Esophagus muscularis mucosa (tissue), 4 donors: ENCODE measurements at regions not wholly inside any gene's neighbourhood (a gene's known extent, or its start where the extent isn't known, plus 50 kb on each side); places are given as distances from the start of the nearest gene placed in this dataset.

Source experiments
- DNase-seq: peaks from one replicate; pipeline ENCODE4 v3.0.0-alpha.2; 2017; ENCODE audit errors: extremely low spot score
- H3K27ac ChIP-seq, 4 donors: fragments of 200-600 bp; sonication (generic); replicated peaks in 1 of 4; 1 replicate in 3 of 4; 2 replicates in 1 of 4; pipeline ENCODE4 v1.5.1; 2016 to 2019; ENCODE audit warnings: mild to moderate bottlenecking in 1 of 4
- H3K27me3 ChIP-seq, 4 donors: fragments of 200-600 bp; sonication (generic); one replicate each; pipeline versions ENCODE4 v1.5.1 to v1.6.0; 2016 to 2019
- H3K36me3 ChIP-seq, 4 donors: fragments of 200-600 bp; sonication (generic); one replicate each; pipeline ENCODE4 v1.5.1; 2016 to 2019
- H3K4me1 ChIP-seq, 4 donors: fragments of 200-600 bp; sonication (generic); one replicate each; pipeline ENCODE4 v1.5.1; 2016 to 2019
- H3K4me3 ChIP-seq, 4 donors: fragments of 200-600 bp; sonication (generic); 1 replicate in 2 of 4; 2 replicates in 2 of 4; pipeline ENCODE4 v1.5.1; 2016 to 2019; ENCODE audit warnings: mild to moderate bottlenecking in 4 of 4, moderate library complexity in 1 of 4
- H3K9me3 ChIP-seq, 4 donors: fragments of 200-600 bp; sonication (generic); 1 replicate in 3 of 4; 2 replicates in 1 of 4; pipeline ENCODE4 v1.5.1; 2016 to 2019
- EP300 ChIP-seq: sonication (generic); formaldehyde crosslinking; IDR thresholded peaks from one replicate; pipeline ENCODE4 v1.6.1; 2017; ENCODE audit warnings: antibody characterized with exemption
- POLR2A ChIP-seq: fragments of 450-650 bp; IDR thresholded peaks from one replicate; pipeline ENCODE4 v1.6.1; 2017; ENCODE audit warnings: antibody characterized with exemption, moderate library complexity, mild to moderate bottlenecking, low read depth
- POLR2AphosphoS5 ChIP-seq, 2 donors: sonication (generic); formaldehyde crosslinking; IDR thresholded peaks; one replicate each; pipeline ENCODE4 v1.6.1; 2017; ENCODE audit warnings: antibody characterized with exemption in 2 of 2
- WGBS: methylation state at CpG from one replicate; pipeline ENCODE4 v1.1.5; 2018; 5-methylcytosine and 5-hydroxymethylcytosine counted together
- intact Hi-C: fragments of 100-400 bp; cut with DNase I; formaldehyde crosslinking; loops from one replicate; pipeline ENCODE4 v1.15.1; 2023
- TF ChIP-seq, protein P1 (sequence below), 3 experiments: fragments of 200-600 bp in 2 of 3; fragments of 450-650 bp in 1 of 3; sonication (generic) in 2 of 3; IDR thresholded peaks; one replicate each; pipeline ENCODE4 v1.5.1; 2017 to 2019; ENCODE audit warnings: antibody characterized with exemption in 3 of 3, mild to moderate bottlenecking in 2 of 3, moderate library complexity in 1 of 3

DNA sequence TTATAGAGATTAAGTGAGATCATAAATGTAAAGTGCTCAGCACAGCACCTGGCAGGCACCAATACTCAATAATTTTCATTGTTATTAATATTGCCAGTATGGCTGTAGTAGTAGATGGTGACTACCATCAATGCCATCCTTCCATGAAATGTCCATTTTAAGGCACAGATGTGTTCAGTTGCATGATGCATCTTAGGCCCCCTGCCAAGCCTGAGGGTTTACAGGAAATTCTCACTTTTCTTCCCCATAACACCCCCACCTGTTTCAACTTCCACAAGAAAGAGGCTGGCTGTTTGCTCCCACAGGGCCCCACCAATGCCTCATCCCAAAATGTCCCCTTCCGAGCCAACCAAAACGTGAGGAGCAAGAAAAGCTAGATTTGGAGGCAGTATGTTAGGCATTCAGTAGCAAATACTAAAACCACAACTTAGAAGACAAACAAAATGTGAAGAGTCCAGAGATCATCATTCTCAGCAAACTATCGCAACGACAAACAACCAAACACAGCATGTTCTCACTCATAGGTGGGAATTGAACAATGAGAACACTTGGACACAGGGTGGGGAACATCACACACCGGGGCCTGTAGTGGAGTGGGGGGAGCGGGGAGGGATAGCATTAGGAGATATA lies 110.6 kb upstream of the NHSL1 start:
- Histone ChIP-seq H3K4me3 (no peak overlapping the region), H3K27ac (no peak overlapping the region), H3K36me3 (no peaks in the 10 kb centered on the region), H3K4me1 (no peaks in the 10 kb centered on the region), H3K27me3 (no peaks in the 10 kb centered on the region), H3K9me3 (no peaks in the 10 kb centered on the region)
- WGBS, result 94% methylated on average over 6 of the region's 6 CpGs
- intact Hi-C loops, result no loop called here
- TF ChIP-seq, protein P1, sequence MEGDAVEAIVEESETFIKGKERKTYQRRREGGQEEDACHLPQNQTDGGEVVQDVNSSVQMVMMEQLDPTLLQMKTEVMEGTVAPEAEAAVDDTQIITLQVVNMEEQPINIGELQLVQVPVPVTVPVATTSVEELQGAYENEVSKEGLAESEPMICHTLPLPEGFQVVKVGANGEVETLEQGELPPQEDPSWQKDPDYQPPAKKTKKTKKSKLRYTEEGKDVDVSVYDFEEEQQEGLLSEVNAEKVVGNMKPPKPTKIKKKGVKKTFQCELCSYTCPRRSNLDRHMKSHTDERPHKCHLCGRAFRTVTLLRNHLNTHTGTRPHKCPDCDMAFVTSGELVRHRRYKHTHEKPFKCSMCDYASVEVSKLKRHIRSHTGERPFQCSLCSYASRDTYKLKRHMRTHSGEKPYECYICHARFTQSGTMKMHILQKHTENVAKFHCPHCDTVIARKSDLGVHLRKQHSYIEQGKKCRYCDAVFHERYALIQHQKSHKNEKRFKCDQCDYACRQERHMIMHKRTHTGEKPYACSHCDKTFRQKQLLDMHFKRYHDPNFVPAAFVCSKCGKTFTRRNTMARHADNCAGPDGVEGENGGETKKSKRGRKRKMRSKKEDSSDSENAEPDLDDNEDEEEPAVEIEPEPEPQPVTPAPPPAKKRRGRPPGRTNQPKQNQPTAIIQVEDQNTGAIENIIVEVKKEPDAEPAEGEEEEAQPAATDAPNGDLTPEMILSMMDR (IDR thresholded peaks at IDR 0.05), result no peak
- DNase-seq, result no peak

DNA sequence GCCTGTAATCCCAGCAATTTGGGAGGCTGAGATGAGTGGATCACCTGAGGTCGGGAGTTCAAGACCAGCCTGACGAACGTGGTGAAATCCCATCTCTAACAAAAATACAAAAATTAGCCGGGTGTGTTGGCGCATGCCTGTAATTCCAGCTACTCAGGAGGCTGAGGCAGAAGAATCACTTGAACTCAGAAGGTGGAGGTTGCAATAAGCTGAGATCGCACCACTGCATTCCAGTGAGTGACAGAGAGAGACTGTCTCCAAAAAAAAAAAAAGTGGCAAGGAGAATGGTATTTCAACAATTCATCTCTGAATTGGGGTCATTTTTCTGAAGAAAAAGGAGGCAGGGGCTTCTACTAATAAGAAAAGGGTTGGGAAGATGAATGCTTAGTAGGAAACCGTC lies 111.5 kb upstream of the NHSL1 start:
- WGBS, result 93% methylated on average over 7 of the region's 7 CpGs
- Histone ChIP-seq H3K9me3 (no peaks in the 10 kb centered on the region), H3K27ac (no peak overlapping the region), H3K27me3 (no peaks in the 10 kb centered on the region), H3K36me3 (no peaks in the 10 kb centered on the region), H3K4me1 (no peaks in the 10 kb centered on the region), H3K4me3 (no peak overlapping the region)
- TF ChIP-seq, protein P1 (IDR thresholded peaks at IDR 0.05), result no peak
- no peak for TF ChIP-seq POLR2A
- TF ChIP-seq EP300, result no peak
- TF ChIP-seq POLR2AphosphoS5 (IDR thresholded peaks at IDR 0.05), result no peak
- intact Hi-C loops, result no loop called here
- DNase-seq, result no peak

DNA sequence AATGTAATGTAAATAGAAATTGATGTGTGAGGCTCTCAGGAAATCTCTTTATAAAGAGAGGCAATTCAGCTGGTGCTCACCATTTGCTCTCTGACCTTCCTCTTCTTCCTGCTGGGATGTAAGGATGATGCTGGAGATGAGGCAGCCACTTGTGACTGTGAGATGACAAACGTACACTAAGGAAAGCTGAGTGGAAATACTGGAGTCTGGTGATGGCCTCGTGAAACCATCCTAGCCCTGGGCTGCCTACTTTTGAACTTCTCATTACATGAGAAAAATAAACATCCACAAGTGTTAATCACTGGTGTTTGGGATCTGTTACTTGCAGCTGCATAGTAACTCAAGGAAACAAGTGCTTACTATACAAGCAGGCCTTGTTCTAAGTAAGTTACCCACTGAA lies 114.9 kb upstream of the NHSL1 start:
- 61% methylated on average over 2 of the region's 2 CpGs for WGBS
- no peaks in the 10 kb centered on the region for H3K27me3 ChIP-seq
- DNase-seq, result no peak
- no peak overlapping the region for H3K4me3 ChIP-seq
- H3K36me3 ChIP-seq, result no peaks in the 10 kb centered on the region
- no peaks in the 10 kb centered on the region for H3K4me1 ChIP-seq
- TF ChIP-seq POLR2A (no peak), EP300 (no peak)
- TF ChIP-seq, protein P1 (IDR thresholded peaks at IDR 0.05), result no peak
- no peak overlapping the region for H3K27ac ChIP-seq
- H3K9me3 ChIP-seq, result no peaks in the 10 kb centered on the region
- intact Hi-C loops, result no loop called here

DNA sequence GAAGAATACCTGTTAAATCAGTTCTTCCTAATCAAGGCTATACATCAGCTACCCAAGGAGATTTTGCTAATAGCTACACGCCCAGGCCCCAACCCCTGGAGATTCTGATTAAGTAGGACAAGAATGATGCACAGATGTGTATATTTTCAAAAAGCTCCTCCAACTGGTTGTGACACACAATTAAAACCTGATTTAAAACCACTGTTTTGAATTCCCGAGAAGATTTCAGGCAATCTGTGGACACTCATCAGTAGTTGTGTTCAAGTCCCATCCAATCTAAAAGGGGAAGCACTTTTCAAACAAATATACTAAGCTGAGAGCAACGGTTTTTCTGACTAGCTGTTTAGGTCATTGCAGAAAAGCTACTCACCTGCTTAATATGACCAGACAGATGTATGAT lies 118.9 kb upstream of the NHSL1 start:
- TF ChIP-seq POLR2AphosphoS5 (IDR thresholded peaks at IDR 0.05) (no peak), POLR2A (no peak), EP300 (no peak)
- TF ChIP-seq, protein P1 (IDR thresholded peaks at IDR 0.05), result no peak
- Histone ChIP-seq H3K27me3 (no peaks in the 10 kb centered on the region), H3K27ac (no peak overlapping the region), H3K4me1 (no peaks in the 10 kb centered on the region), H3K36me3 (no peaks in the 10 kb centered on the region), H3K9me3 (no peaks in the 10 kb centered on the region), H3K4me3 (no peak overlapping the region)
- DNase-seq, result no peak
- WGBS, result 71% methylated on average over 3 of the region's 3 CpGs
- intact Hi-C loops, result no loop called here

DNA sequence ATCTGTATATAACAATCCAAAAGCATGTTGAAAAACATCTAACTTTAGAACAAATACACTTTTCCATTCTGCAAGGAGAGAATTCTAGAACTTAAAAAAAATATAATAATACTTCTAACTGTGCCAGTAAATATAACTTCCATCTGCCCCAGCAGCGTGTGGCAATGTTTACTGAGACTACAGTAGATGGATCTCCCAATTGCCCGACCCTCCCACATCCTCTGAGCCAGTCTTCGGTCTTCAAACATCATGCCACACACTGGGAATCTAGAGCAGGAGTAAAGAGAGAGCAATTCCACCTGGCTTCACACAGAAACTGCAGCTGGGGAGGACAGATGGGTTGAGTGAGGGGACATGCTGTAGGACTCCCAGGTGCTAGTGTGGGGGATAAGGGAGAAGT lies 121.3 kb upstream of the NHSL1 start:
- Histone ChIP-seq H3K27me3 (no peaks in the 10 kb centered on the region), H3K4me1 (no peaks in the 10 kb centered on the region), H3K36me3 (no peaks in the 10 kb centered on the region), H3K27ac (no peak overlapping the region), H3K4me3 (no peak overlapping the region), H3K9me3 (no peaks in the 10 kb centered on the region)
- intact Hi-C loops, result no loop called here
- 83% methylated on average over 3 of the region's 3 CpGs for WGBS
- TF ChIP-seq, protein P1 (IDR thresholded peaks at IDR 0.05), result no peak
- TF ChIP-seq POLR2AphosphoS5 (IDR thresholded peaks at IDR 0.05) (no peak), EP300 (no peak), POLR2A (no peak)
- DNase-seq, result no peak
